GM23338 (cell line): ENCODE measurements at regions not wholly inside any gene's neighbourhood (a gene's known extent, or its start where the extent isn't known, plus 50 kb on each side); places are given as distances from the start of the nearest gene placed in this dataset.
A peak's percentile ranks its signal among the peaks of the same experiment; 100 is the strongest.

Experiments
- CREB1 ChIP-seq: fragments of 250-450 bp; sonication (Bioruptor Pico); IDR thresholded peaks from 2 replicates; pipeline ENCODE4 v1.5.0; 2020; ENCODE audit warnings: low read depth, mild to moderate bottlenecking, moderate library complexity
- CTCF ChIP-seq, 2 experiments: fragments of 200-600 bp in 1 of 2; sonication (generic) in 1 of 2; conservative IDR thresholded peaks; 2 replicates each; pipeline versions ENCODE4 v1.5.1 to v1.6.1; 2016 to 2017; ENCODE audit warnings: antibody characterized with exemption in 2 of 2, low read depth in 2 of 2, mild to moderate bottlenecking in 2 of 2, moderate library complexity in 1 of 2
- EZH2 ChIP-seq: fragments of 200-600 bp; sonication (generic); IDR thresholded peaks from one replicate; pipeline ENCODE4 v1.8.0; 2017; ENCODE audit warnings: antibody characterized with exemption, mild to moderate bottlenecking, low read depth; ENCODE audit not compliant: unreplicated experiment
- EZH2phosphoT487 ChIP-seq: fragments of 200-600 bp; sonication (generic); IDR thresholded peaks from one replicate; pipeline ENCODE4 v1.8.1; 2018; ENCODE audit warnings: antibody characterized with exemption; ENCODE audit not compliant: unreplicated experiment
- JUNB ChIP-seq: IDR thresholded peaks from one replicate; pipeline ENCODE4 v1.6.1; 2016; ENCODE audit warnings: antibody characterized with exemption; ENCODE audit not compliant: unreplicated experiment
- NANOG ChIP-seq: IDR thresholded peaks from 2 replicates; pipeline ENCODE4 v1.6.1; 2016; ENCODE audit warnings: antibody characterized with exemption, borderline replicate concordance
- POLR2AphosphoS5 ChIP-seq: IDR thresholded peaks from 2 replicates; pipeline ENCODE4 v1.6.1; 2016; ENCODE audit warnings: antibody characterized with exemption, low read depth
- REST ChIP-seq: IDR thresholded peaks from one replicate; pipeline ENCODE4 v1.6.1; 2018; ENCODE audit warnings: antibody characterized with exemption; ENCODE audit not compliant: unreplicated experiment
- STAT1 ChIP-seq: IDR thresholded peaks from one replicate; pipeline ENCODE4 v1.6.1; 2016; ENCODE audit warnings: antibody characterized with exemption; ENCODE audit not compliant: unreplicated experiment
- ZNF114 ChIP-seq: fragments of 250-450 bp; sonication (Bioruptor Pico); IDR thresholded peaks from 2 replicates; pipeline ENCODE4 v1.5.0; 2020; ENCODE audit warnings: mild to moderate bottlenecking, moderate library complexity
- ZNF331 ChIP-seq: fragments of 250-450 bp; sonication (Bioruptor Pico); IDR thresholded peaks from 2 replicates; pipeline ENCODE4 v1.5.0; 2020; ENCODE audit warnings: low read depth, mild to moderate bottlenecking, moderate library complexity
- ZNF462 ChIP-seq: fragments of 250-450 bp; sonication (Bioruptor Pico); IDR thresholded peaks from 2 replicates; pipeline ENCODE4 v1.5.0; 2020; ENCODE audit warnings: mild to moderate bottlenecking, moderate library complexity

- TF ChIP-seq CTCF (conservative IDR thresholded peaks at IDR 0.05; ENCODE audit: low read depth in 2 of 2) (no peak), NANOG (0 out of 2 replicates have a peak, but pooled peaks have one; percentile 11), POLR2AphosphoS5 (no peak), ZNF462 (CRISPR knock-in tag) (no peak), ZNF331 (CRISPR knock-in tag) (no peak), REST (no peak), JUNB (no peak), CREB1 (no peak), EZH2 (no peak), EZH2phosphoT487 (no peak), STAT1 (no peak), ZNF114 (CRISPR knock-in tag) (no peak)
These were observed 904.6 kb upstream of the ATXN8OS start for GRCh38 chr13:69202996-69203395.
